ENCODE measurements at regions not wholly inside any gene's neighbourhood (a gene's known extent, or its start where the extent isn't known, plus 50 kb on each side); places are given as distances from the start of the nearest gene placed in this dataset.

DNA sequence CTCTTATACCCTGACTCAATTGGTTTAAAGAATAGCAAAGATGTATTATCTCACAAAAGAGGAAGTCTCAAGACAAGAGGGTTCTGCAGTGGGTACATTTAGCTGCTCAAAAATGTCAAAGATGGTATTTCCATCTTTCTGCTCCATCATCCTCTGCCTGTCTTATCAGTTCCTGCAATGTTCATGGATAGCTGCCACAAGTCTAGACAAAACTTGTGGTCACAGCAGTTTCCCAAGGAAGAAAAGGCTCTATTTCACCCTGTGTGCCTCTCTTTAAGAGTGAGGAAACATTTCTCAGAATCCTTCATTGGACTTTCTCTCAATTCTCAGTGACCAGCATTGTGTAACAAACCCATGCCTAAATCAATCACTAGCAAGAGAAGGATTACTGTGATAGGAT lies 634.2 kb upstream of the AUTS2 start:
- Histone ChIP-seq H3K4me3 (no peak overlapping the region), H3K27me3 (no peaks in the 10 kb centered on the region), H3K4me1 (no peaks in the 10 kb centered on the region), H3K27ac (no peak overlapping the region), H3K36me3 (no peaks in the 10 kb centered on the region), H3K9me3 (peaks cover 0 to 9% (median 0%) of the 10 kb centered on the region in 3 donors)
- TF ChIP-seq, protein P1, sequence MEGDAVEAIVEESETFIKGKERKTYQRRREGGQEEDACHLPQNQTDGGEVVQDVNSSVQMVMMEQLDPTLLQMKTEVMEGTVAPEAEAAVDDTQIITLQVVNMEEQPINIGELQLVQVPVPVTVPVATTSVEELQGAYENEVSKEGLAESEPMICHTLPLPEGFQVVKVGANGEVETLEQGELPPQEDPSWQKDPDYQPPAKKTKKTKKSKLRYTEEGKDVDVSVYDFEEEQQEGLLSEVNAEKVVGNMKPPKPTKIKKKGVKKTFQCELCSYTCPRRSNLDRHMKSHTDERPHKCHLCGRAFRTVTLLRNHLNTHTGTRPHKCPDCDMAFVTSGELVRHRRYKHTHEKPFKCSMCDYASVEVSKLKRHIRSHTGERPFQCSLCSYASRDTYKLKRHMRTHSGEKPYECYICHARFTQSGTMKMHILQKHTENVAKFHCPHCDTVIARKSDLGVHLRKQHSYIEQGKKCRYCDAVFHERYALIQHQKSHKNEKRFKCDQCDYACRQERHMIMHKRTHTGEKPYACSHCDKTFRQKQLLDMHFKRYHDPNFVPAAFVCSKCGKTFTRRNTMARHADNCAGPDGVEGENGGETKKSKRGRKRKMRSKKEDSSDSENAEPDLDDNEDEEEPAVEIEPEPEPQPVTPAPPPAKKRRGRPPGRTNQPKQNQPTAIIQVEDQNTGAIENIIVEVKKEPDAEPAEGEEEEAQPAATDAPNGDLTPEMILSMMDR (IDR thresholded peaks at IDR 0.05): no peak
- TF ChIP-seq POLR2AphosphoS5 (IDR thresholded peaks at IDR 0.05): no peak
- TF ChIP-seq POLR2A (IDR thresholded peaks at IDR 0.05): no peak
- TF ChIP-seq EP300 (IDR thresholded peaks at IDR 0.05): no peak
- no peak for ATAC-seq

DNA sequence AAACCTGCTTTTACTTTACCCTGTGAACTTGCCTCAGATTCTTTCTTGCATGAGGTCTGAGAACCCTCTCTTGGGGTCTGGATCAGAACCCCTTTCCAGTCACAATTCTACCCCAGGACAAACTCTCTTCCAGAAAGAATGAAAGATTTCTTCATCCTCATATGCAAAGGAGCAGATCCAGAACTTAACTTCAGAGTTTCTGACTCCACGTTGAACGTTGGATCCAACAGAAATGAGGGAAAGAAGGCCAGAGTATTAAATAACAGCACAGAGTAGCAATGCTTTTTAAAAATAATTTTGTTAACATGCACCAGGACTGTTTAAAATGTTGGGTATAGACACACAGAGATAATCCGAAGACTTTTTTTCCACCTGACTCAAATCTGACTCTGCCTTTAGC lies 632.9 kb upstream of the AUTS2 start:
- Histone ChIP-seq H3K4me1 (no peaks in the 10 kb centered on the region), H3K9me3 (peaks cover 0 to 9% (median 0%) of the 10 kb centered on the region in 3 donors), H3K27me3 (no peaks in the 10 kb centered on the region), H3K4me3 (no peak overlapping the region), H3K27ac (no peak overlapping the region), H3K36me3 (no peaks in the 10 kb centered on the region)
- ATAC-seq: no peak
- 64 to 92% methylated on average over 2 to 3 of the region's 3 CpGs for WGBS, 2 donors (ENCODE audit: low coverage in 1 of 2)
- TF ChIP-seq EP300 (IDR thresholded peaks at IDR 0.05) (no peak), POLR2A (IDR thresholded peaks at IDR 0.05) (no peak), POLR2AphosphoS5 (IDR thresholded peaks at IDR 0.05) (no peak)
- TF ChIP-seq, protein P1 (IDR thresholded peaks at IDR 0.05): no peak

DNA sequence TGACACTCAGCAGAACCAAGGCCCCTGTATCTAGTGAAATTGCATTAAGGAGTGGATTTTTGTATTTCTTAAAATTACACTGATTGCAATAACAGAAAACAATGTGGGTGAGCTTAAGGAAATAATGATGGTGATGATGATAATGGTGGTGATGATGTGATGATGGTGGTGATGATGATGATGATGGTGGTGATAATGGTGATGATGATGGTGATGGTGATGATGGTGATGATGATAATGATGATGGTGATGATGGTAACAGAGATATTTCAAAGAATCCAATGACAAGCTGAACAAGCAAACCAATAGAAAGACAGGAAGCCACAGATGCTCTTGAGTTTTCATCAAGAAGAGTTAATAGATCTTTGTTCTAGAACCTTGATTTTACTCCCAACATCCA lies 630.7 kb upstream of the AUTS2 start:
- H3K4me3 ChIP-seq: no peak overlapping the region
- no peaks in the 10 kb centered on the region for H3K27me3 ChIP-seq
- H3K27ac ChIP-seq: no peak overlapping the region
- no peak for ATAC-seq
- H3K36me3 ChIP-seq: no peaks in the 10 kb centered on the region
- H3K9me3 ChIP-seq: peaks cover 0 to 7% (median 0%) of the 10 kb centered on the region in 3 donors
- H3K4me1 ChIP-seq: no peaks in the 10 kb centered on the region
- TF ChIP-seq EP300 (IDR thresholded peaks at IDR 0.05): no peak
- TF ChIP-seq, protein P1 (IDR thresholded peaks at IDR 0.05): no peak
- TF ChIP-seq POLR2A (IDR thresholded peaks at IDR 0.05): no peak
- TF ChIP-seq POLR2AphosphoS5 (IDR thresholded peaks at IDR 0.05): no peak

DNA sequence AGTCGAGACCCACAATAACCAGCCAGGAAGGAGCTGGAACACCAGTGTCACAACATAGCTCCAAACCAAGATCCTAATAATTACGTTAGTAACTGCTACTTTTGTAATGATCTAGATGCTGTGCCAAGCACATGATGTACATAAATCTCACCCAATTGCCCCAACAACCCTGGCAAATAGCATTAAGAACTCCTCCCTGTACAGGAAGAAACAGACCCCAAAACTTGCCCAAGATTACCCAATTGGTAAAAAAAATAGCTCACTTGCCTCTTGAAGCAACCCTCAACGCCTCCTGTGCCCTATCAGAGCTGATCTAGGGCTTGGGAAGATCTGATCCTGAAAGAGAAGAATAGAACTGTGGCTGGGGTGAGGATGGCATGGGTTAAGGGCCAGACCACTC lies 628.7 kb upstream of the AUTS2 start:
- H3K9me3 ChIP-seq: no peaks in the 10 kb centered on the region
- TF ChIP-seq POLR2A (IDR thresholded peaks at IDR 0.05) (no peak), POLR2AphosphoS5 (IDR thresholded peaks at IDR 0.05) (no peak), EP300 (IDR thresholded peaks at IDR 0.05) (no peak)
- TF ChIP-seq, protein P1 (IDR thresholded peaks at IDR 0.05): no peak
- H3K27me3 ChIP-seq: no peaks in the 10 kb centered on the region
- H3K4me1 ChIP-seq: no peaks in the 10 kb centered on the region
- WGBS, 2 donors (ENCODE audit: low coverage in 1 of 2): 94% methylated on average over 3 of the region's 3 CpGs; no CpG with 5 or more reads in 1 of the 2 donors
- H3K4me3 ChIP-seq: no peak overlapping the region
- no peak for ATAC-seq
- H3K36me3 ChIP-seq: no peaks in the 10 kb centered on the region
- H3K27ac ChIP-seq: no peak overlapping the region

DNA sequence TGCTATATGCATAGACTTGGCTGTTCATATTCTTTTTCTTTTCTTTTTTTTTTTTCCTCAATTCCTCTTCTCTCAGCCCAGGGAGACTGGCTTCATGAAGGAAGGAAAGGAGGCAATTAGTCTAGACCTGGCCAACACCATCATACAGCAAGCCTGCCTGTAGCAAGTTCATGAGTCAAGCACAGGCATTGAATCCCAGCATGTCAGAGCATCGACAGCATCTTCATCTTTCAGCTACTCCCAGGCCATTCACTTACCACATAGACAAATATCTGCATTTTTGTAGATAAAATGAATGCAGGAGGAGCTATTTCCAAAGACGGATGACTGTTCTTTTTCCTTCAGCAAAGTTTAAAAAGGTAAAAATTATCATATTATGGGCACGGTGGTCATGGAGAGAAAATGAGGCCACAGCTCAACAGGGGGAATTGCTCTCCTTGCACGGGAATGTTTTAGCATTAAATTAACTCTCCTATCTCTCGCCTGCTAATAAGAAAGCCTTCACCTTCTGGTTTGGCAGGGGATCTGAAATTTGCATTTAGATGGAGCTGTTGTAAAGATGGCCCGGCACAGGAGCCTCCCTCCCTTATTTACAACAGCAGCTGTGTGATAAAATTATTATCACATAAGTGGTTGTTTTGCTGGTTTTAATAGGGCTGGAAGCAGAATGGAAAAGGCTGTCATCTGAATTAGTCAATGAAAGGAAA lies 626.5 kb upstream of the AUTS2 start:
- Histone ChIP-seq H3K4me1 (no peaks in the 10 kb centered on the region), H3K27ac (no peak overlapping the region), H3K9me3 (no peaks in the 10 kb centered on the region), H3K4me3 (no peak overlapping the region), H3K36me3 (no peaks in the 10 kb centered on the region), H3K27me3 (no peaks in the 10 kb centered on the region)
- no peak for ATAC-seq
- 66 to 67% methylated on average over 5 to 6 of the region's 6 CpGs for WGBS, 2 donors (ENCODE audit: low coverage in 1 of 2)
- TF ChIP-seq POLR2AphosphoS5 (IDR thresholded peaks at IDR 0.05): no peak
- no peak for TF ChIP-seq POLR2A (IDR thresholded peaks at IDR 0.05)
- TF ChIP-seq, protein P1 (IDR thresholded peaks at IDR 0.05): no peak
- TF ChIP-seq EP300 (IDR thresholded peaks at IDR 0.05): no peak

Measured in gastroesophageal sphincter (tissue), 4 donors.